Muscle layer of colon (tissue), 2 donors: ENCODE measurements at regions not wholly inside any gene's neighbourhood (a gene's known extent, or its start where the extent isn't known, plus 50 kb on each side); places are given as distances from the start of the nearest gene placed in this dataset.
"Not testable (repeated sequence)": the region's sequence is repeated elsewhere in the genome, so short reads cannot be mapped to it uniquely, and the experiment has no call there.

ENCODE experiments used
- H3K27ac ChIP-seq: one replicate; pipeline ENCODE4 v1.7.0; 2013; ENCODE audit warnings: low read depth, mild to moderate bottlenecking, low read length, moderate library complexity
- H3K27me3 ChIP-seq, 2 donors: one replicate each; pipeline ENCODE4 v1.7.0; 2013; ENCODE audit warnings: low read length in 2 of 2, mild to moderate bottlenecking in 2 of 2; ENCODE audit not compliant: insufficient read depth in 2 of 2, control insufficient read depth in 1 of 2
- H3K36me3 ChIP-seq: one replicate; pipeline ENCODE4 v1.7.0; 2013; ENCODE audit warnings: mild to moderate bottlenecking, low read length; ENCODE audit not compliant: insufficient read depth
- H3K4me1 ChIP-seq: one replicate; pipeline ENCODE4 v1.7.0; 2013; ENCODE audit warnings: mild to moderate bottlenecking, low read length; ENCODE audit not compliant: insufficient read depth
- H3K4me3 ChIP-seq, 2 donors: one replicate each; pipeline ENCODE4 v1.7.0; 2013; ENCODE audit warnings: low read length in 2 of 2, low read depth in 1 of 2, mild to moderate bottlenecking in 1 of 2, moderate library complexity in 1 of 2
- H3K9ac ChIP-seq: one replicate; pipeline ENCODE4 v1.7.0; 2013; ENCODE audit warnings: low read length
- H3K9me3 ChIP-seq: one replicate; pipeline ENCODE4 v1.7.0; 2013; ENCODE audit warnings: mild to moderate bottlenecking, low read length
- donor health status: abdominal sarcoma.
- donor health status: Adenocarcinoma of cecum.

DNA sequence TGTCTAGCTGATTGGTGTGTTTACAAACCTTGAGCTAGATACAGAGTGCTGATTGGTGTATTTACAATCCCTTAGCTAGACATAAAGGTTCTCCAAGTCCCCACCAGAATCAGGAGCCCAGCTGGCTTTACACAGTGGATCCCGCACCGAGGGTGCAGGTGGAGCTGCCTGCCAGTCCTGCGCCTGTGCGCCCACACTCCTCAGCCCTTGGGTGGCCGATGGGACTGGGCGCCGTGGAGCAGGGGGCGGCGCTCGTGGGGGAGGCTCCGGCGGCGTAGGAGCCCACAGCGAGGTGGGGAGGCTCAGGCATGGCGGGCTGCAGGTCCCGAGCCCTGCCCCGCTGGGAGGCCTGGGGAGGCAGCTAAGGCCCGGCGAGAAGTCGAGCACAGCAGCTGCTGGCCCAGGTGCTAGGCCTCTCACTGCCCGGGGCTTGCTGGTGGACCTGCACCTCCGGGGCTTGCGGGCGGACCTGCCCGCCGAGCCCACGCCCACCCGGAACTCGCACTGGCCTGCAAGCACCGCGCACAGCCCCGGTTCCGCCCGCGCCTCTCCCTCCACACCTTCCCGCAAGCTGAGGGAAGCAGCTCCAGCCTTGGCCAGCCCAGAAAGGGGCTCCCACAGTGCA, 51.0 kb upstream of the CDYL start:
- H3K9ac ChIP-seq, H3K27me3 ChIP-seq, H3K36me3 ChIP-seq, H3K27ac ChIP-seq, H3K4me1 ChIP-seq, H3K4me3 ChIP-seq, H3K9me3 ChIP-seq: not testable (repeated sequence)

GRCh38 chr6:4724727-4725126, 51.5 kb upstream of the CDYL start:
- H3K27ac ChIP-seq, H3K27me3 ChIP-seq, H3K36me3 ChIP-seq, H3K4me3 ChIP-seq, H3K4me1 ChIP-seq, H3K9me3 ChIP-seq, H3K9ac ChIP-seq: not testable (repeated sequence)

DNA sequence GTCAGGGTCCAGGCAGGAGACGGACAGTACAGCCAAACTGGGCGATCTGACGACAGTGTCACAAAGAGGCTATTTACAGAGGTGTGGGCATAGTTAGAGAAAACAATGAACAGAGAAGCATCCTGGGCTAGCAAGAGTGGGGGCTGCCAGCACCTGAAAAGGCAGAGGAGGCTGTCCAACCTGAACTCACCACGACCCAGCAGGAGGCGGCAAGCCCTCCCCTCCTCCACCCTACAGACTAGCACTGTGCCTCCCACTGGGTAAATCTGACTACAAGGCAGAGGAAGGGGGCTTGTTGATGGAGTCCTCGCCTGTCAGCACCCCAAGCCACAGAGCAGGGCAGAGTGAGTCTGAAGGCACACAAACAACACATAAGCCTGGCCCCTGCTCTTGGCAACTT, 52.8 kb upstream of the CDYL start:
- Histone ChIP-seq H3K27ac (no peak overlapping the region), H3K27me3 (no peaks in the 10 kb centered on the region), H3K4me3 (no peak overlapping the region), H3K9ac (no peak overlapping the region), H3K9me3 (no peaks in the 10 kb centered on the region), H3K4me1 (no peaks in the 10 kb centered on the region), H3K36me3 (no peaks in the 10 kb centered on the region)

- H3K9me3 ChIP-seq, H3K27me3 ChIP-seq, H3K4me1 ChIP-seq, H3K9ac ChIP-seq, H3K4me3 ChIP-seq, H3K27ac ChIP-seq, H3K36me3 ChIP-seq: not testable (repeated sequence)
These were observed 54.8 kb upstream of the CDYL start for GRCh38 chr6:4721368-4721767.

DNA sequence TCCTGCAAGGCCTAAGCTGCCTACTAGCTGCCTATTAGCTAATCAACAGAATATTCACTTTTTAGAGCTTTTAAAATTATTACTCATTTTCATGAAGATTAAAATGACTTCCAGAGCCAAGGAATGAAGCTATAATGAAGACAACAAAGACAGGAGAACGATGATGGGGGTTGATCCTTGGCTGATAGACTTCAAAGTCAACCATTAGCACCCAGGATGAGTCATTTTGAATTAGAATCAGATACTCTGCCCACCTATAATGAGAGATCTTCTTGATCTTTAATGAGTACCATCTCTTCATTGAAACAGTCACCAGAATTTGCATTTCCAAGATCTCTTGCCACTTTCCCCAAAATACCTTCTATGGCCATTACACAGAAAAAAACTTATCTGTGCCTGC, 56.7 kb upstream of the CDYL start:
- Histone ChIP-seq H3K9ac (no peak overlapping the region), H3K36me3 (no peaks in the 10 kb centered on the region), H3K9me3 (no peaks in the 10 kb centered on the region), H3K4me3 (no peak overlapping the region), H3K27me3 (no peaks in the 10 kb centered on the region), H3K4me1 (no peaks in the 10 kb centered on the region), H3K27ac (no peak overlapping the region)

GRCh38 chr6:4717856-4718255, 58.3 kb upstream of the CDYL start:
- Histone ChIP-seq H3K27ac (no peak overlapping the region), H3K9ac (no peak overlapping the region), H3K9me3 (no peaks in the 10 kb centered on the region), H3K27me3 (no peaks in the 10 kb centered on the region), H3K4me3 (no peak overlapping the region), H3K36me3 (no peaks in the 10 kb centered on the region), H3K4me1 (no peaks in the 10 kb centered on the region)

DNA sequence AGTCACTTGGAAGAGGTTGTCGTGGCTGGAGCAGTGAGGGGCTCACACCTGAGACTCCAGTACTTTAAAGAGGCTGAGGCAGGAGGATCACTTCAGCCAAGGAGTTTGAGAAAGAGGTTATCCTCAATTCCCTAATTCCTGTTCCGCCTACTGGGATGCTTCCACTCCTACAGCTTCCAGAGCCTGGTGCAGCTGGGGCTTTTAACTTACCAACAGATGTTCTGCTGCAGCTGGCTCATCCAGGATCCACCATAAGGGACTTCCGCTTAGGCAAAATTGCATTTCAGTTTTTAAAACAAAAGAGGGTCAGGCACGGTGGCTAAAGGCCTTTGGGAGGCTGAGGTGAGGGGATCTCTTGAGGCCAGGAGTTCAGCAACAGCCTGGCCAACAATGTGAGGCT, 59.1 kb upstream of the CDYL start:
- no peak overlapping the region for H3K9ac ChIP-seq
- no peak overlapping the region for H3K4me3 ChIP-seq
- H3K27me3 ChIP-seq = no peaks in the 10 kb centered on the region
- no peaks in the 10 kb centered on the region for H3K36me3 ChIP-seq
- no peak overlapping the region for H3K27ac ChIP-seq
- no peaks in the 10 kb centered on the region for H3K9me3 ChIP-seq
- no peaks in the 10 kb centered on the region for H3K4me1 ChIP-seq

DNA sequence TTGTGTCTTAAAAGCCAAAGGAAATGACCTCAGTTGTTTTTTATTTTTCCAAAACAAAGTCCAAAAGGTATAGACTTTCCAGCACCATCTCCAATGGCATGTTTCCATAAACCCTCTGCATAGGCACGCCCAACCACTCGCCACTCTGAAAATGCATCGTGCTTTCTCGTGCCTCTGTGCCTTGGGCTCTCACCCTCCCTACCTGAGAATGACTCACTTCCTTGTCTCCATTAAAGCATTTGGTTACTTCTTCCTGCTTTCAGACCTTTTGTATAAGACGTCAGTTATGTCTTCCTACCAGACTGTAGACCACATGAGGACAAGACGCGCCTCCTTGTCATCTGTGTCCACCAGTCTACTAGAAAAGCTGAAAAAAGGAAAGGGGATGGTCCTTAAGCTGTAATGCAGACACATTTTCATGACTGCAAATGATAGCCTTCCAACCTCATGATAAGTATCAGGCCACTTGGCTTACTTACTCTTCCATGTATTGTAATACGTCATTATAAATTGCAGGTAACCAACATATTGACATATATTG, 61.2 kb upstream of the CDYL start:
- Histone ChIP-seq H3K9me3 (no peaks in the 10 kb centered on the region), H3K27ac (no peak overlapping the region), H3K27me3 (no peaks in the 10 kb centered on the region), H3K4me3 (no peak overlapping the region), H3K36me3 (no peaks in the 10 kb centered on the region), H3K9ac (no peak overlapping the region), H3K4me1 (no peaks in the 10 kb centered on the region)

DNA sequence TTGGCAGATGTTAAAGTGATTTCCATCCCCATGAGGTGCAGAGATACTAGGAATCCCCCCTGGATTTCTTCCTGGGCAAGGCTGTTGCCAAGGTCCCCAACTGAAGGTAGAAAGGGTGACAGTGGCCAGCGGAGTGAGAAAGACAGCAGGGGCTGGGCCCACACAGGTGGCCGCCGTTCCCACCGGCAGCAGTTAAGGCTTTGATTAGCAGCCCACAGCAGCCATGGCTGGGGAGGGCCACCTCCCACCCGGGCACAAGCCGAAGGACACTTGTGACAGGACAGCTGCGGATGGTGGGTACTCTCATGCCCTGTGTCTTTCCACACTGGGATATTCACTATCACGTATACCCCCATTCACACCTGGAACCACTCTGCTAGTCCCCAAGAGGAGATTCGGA, 63.9 kb upstream of the CDYL start:
- H3K27me3 ChIP-seq = no peaks in the 10 kb centered on the region
- no peaks in the 10 kb centered on the region for H3K9me3 ChIP-seq
- H3K27ac ChIP-seq = no peak overlapping the region
- no peaks in the 10 kb centered on the region for H3K4me1 ChIP-seq
- no peak overlapping the region for H3K9ac ChIP-seq
- H3K36me3 ChIP-seq = no peaks in the 10 kb centered on the region
- H3K4me3 ChIP-seq = no peak overlapping the region

- Histone ChIP-seq H3K27me3 (no peaks in the 10 kb centered on the region), H3K36me3 (no peaks in the 10 kb centered on the region), H3K27ac (no peak overlapping the region), H3K9ac (no peak overlapping the region), H3K4me1 (no peaks in the 10 kb centered on the region), H3K9me3 (no peaks in the 10 kb centered on the region), H3K4me3 (no peak overlapping the region)
These were observed 69.2 kb upstream of the CDYL start for GRCh38 chr6:4707011-4707410.

DNA sequence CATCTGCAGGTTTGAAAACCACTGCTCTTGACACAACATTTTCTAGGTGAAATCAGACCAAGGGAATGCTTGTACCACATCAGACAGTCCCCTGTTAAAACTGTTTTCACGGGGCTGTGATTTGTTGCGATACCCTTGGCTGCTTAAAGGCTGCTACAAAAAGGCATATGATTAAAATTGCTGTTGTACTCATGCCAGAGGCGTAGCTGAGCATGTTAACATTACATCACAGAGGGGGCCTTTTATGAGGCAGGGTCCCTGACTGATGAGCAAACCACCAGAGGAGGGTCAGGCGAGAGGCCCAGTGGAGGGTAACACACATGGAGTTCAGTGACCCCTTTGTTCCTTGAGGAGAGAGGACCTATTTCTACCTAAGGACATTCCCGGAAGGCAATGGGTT, 70.4 kb upstream of the CDYL start:
- Histone ChIP-seq H3K36me3 (no peaks in the 10 kb centered on the region), H3K9me3 (no peaks in the 10 kb centered on the region), H3K27me3 (no peaks in the 10 kb centered on the region), H3K4me1 (no peaks in the 10 kb centered on the region), H3K9ac (no peak overlapping the region), H3K4me3 (no peak overlapping the region), H3K27ac (no peak overlapping the region)

DNA sequence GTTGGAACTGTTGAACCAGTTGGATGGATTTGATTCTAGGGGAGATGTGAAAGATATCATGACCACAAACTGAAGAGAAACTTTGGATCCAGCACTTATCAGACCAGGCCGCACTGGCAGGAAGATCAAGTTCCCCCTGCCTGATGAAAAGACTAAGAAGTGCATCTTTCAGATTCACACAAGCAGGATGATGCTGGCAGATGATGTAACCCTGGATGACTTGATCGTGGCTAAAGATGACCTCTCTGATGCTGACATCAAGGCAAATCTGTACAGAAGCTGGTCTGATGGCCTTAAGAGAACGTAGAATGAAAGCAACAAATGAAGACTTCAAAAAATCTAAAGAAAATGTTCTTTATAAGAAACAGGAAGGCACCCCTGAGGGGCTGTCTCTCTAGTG, 72.8 kb upstream of the CDYL start:
- H3K9ac ChIP-seq = no peak overlapping the region
- H3K27ac ChIP-seq = no peak overlapping the region
- no peaks in the 10 kb centered on the region for H3K4me1 ChIP-seq
- H3K27me3 ChIP-seq = no peaks in the 10 kb centered on the region
- no peak overlapping the region for H3K4me3 ChIP-seq
- H3K36me3 ChIP-seq = no peaks in the 10 kb centered on the region
- no peaks in the 10 kb centered on the region for H3K9me3 ChIP-seq
